Neural cell (in vitro differentiated cells): ENCODE measurements at regions not wholly inside any gene's neighbourhood (a gene's known extent, or its start where the extent isn't known, plus 50 kb on each side); places are given as distances from the start of the nearest gene placed in this dataset.

Source experiments
- H2AFZ ChIP-seq: fragments of 200-600, 300-800 bp; sonication (generic), shearing (Covaris generic); 2 replicates; pipeline ENCODE4 v1.6.0; 2014; ENCODE audit warnings: low read depth, mild to moderate bottlenecking, antibody characterized with exemption, low read length, moderate library complexity
- H3F3A ChIP-seq: fragments of 200-600 bp; shearing (Covaris generic); 2 replicates; pipeline ENCODE4 v1.6.1; 2016; ENCODE audit warnings: mild to moderate bottlenecking, moderate library complexity, mixed read lengths, antibody characterized with exemption, low read length; ENCODE audit not compliant: insufficient read depth, poor library complexity, severe bottlenecking
- H3K27ac ChIP-seq: fragments of 200-600, 300-800 bp; sonication (generic), shearing (Covaris generic); 2 replicates; pipeline ENCODE4 v1.5.1; 2014; ENCODE audit warnings: mild to moderate bottlenecking, low read length, moderate library complexity
- H3K27me3 ChIP-seq: fragments of 300-800, 200-600 bp; sonication (generic), shearing (Covaris generic); 2 replicates; pipeline ENCODE4 v1.6.0; 2014; ENCODE audit warnings: mild to moderate bottlenecking, low read depth, low read length, moderate library complexity; ENCODE audit not compliant: insufficient read depth
- H3K36me3 ChIP-seq: fragments of 300-800, 200-600 bp; sonication (generic), shearing (Covaris generic); 2 replicates; pipeline ENCODE4 v1.5.1; 2014; ENCODE audit warnings: mild to moderate bottlenecking, antibody characterized with exemption, low read length, moderate library complexity; ENCODE audit not compliant: insufficient read depth
- H3K4me2 ChIP-seq: fragments of 300-800, 200-600 bp; sonication (generic), shearing (Covaris generic); 2 replicates; pipeline ENCODE4 v1.6.0; 2014; ENCODE audit warnings: mild to moderate bottlenecking, low read length
- H3K4me3 ChIP-seq: fragments of 300-800, 200-600 bp; sonication (generic), shearing (Covaris generic); 2 replicates; pipeline ENCODE4 v1.5.1; 2014; ENCODE audit warnings: mild to moderate bottlenecking, low read length, moderate library complexity
- H3K79me2 ChIP-seq: fragments of 200-600 bp; shearing (Covaris generic); replicated peaks from 2 replicates; pipeline ENCODE4 v1.6.0; 2014; ENCODE audit warnings: mild to moderate bottlenecking, low read length, moderate library complexity; ENCODE audit not compliant: insufficient read depth
- H3K9ac ChIP-seq: fragments of 300-800, 200-600 bp; sonication (generic), shearing (Covaris generic); 2 replicates; pipeline ENCODE4 v1.6.1; 2016; ENCODE audit warnings: mild to moderate bottlenecking, low read length, mixed read lengths
- H3K9me2 ChIP-seq: fragments of 200-600 bp; shearing (Covaris generic); 2 replicates; pipeline ENCODE4 v1.6.1; 2016; ENCODE audit warnings: mild to moderate bottlenecking, low read length, mixed read lengths; ENCODE audit not compliant: insufficient read depth
- H3K9me3 ChIP-seq: fragments of 200-600, 300-800 bp; sonication (generic), shearing (Covaris generic); 2 replicates; pipeline ENCODE4 v1.6.1; 2016; ENCODE audit warnings: mild to moderate bottlenecking, mixed run types, low read length, moderate library complexity, mixed read lengths
- H4K20me1 ChIP-seq: fragments of 200-600 bp; shearing (Covaris generic); 2 replicates; pipeline ENCODE4 v1.6.1; 2016; ENCODE audit warnings: mild to moderate bottlenecking, mixed run types; ENCODE audit not compliant: insufficient read depth
- EP300 ChIP-seq: fragments of 450-650 bp; conservative IDR thresholded peaks from 2 replicates; pipeline ENCODE4 v1.6.1; 2014; ENCODE audit warnings: antibody characterized with exemption, mild to moderate bottlenecking, moderate library complexity; ENCODE audit not compliant: poor library complexity, severe bottlenecking
- EZH2 ChIP-seq: fragments of 200-600, 300-800 bp; shearing (Covaris generic), sonication (generic); IDR thresholded peaks from 2 replicates; pipeline ENCODE4 v1.6.1; 2014; ENCODE audit warnings: antibody characterized with exemption, low read length, borderline replicate concordance, mild to moderate bottlenecking; ENCODE audit not compliant: insufficient read depth, poor library complexity, severe bottlenecking
- MXI1 ChIP-seq: fragments of 450-650 bp; conservative IDR thresholded peaks from 2 replicates; pipeline ENCODE4 v1.6.1; 2014; ENCODE audit warnings: antibody characterized with exemption, mild to moderate bottlenecking; ENCODE audit not compliant: poor library complexity, severe bottlenecking
- POLR2AphosphoS5 ChIP-seq: IDR thresholded peaks from 2 replicates; pipeline ENCODE4 v1.6.1; 2012
- RAD21 ChIP-seq: fragments of 450-650 bp; conservative IDR thresholded peaks from 2 replicates; pipeline ENCODE4 v1.6.1; 2014; ENCODE audit warnings: antibody characterized with exemption, mild to moderate bottlenecking, moderate library complexity
- REST ChIP-seq: IDR thresholded peaks from 2 replicates; pipeline ENCODE4 v1.6.1; 2012; ENCODE audit warnings: borderline replicate concordance
- SMC3 ChIP-seq: fragments of 450-650 bp; conservative IDR thresholded peaks from 2 replicates; pipeline ENCODE4 v1.6.1; 2014; ENCODE audit warnings: antibody characterized with exemption, mild to moderate bottlenecking, moderate library complexity; ENCODE audit not compliant: poor library complexity
- TAF1 ChIP-seq: IDR thresholded peaks from 2 replicates; pipeline ENCODE4 v1.6.1; 2012; ENCODE audit warnings: low read depth
- TF ChIP-seq, protein P1 (sequence below): fragments of 450-650 bp; IDR thresholded peaks from 2 replicates; pipeline ENCODE4 v1.5.1; 2014; ENCODE audit warnings: antibody characterized with exemption, mild to moderate bottlenecking, moderate library complexity; ENCODE audit not compliant: poor library complexity, severe bottlenecking

DNA sequence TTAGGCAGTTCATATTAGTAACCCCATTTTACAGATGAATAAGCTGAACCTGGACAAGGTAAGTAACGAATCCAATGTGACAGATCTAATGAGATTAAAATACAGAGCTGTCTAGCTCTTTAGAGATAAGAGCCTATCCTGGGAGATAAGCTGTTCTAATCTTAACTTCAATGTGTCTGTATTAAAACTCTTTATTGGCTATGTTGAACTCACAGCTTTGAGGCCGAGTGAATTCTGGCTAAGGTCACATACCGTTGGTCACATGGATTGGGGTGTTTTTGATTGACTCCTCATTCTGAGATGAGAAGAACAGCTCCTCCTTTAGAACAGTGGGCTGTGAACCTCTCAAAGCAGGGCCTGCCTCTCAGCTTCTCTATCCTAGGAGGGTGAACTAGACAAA is 113.4 kb upstream of the EEPD1 start:
- Histone ChIP-seq H3K9me3 (no peaks in the 10 kb centered on the region), H3K79me2 (no peaks in the 10 kb centered on the region), H2AFZ (no peak overlapping the region), H3K4me3 (no peak overlapping the region), H3K4me2 (no peak overlapping the region), H3F3A (no peaks in the 10 kb centered on the region), H3K27me3 (no peaks in the 10 kb centered on the region), H3K36me3 (no peaks in the 10 kb centered on the region), H3K27ac (no peak overlapping the region), H3K9me2 (no peaks in the 10 kb centered on the region), H3K9ac (no peak overlapping the region), H4K20me1 (no peaks in the 10 kb centered on the region)
- TF ChIP-seq RAD21 (no peak), REST (no peak), MXI1 (no peak), POLR2AphosphoS5 (no peak), TAF1 (no peak), SMC3 (no peak), EZH2 (no peak), EP300 (no peak)
- TF ChIP-seq, protein P1, sequence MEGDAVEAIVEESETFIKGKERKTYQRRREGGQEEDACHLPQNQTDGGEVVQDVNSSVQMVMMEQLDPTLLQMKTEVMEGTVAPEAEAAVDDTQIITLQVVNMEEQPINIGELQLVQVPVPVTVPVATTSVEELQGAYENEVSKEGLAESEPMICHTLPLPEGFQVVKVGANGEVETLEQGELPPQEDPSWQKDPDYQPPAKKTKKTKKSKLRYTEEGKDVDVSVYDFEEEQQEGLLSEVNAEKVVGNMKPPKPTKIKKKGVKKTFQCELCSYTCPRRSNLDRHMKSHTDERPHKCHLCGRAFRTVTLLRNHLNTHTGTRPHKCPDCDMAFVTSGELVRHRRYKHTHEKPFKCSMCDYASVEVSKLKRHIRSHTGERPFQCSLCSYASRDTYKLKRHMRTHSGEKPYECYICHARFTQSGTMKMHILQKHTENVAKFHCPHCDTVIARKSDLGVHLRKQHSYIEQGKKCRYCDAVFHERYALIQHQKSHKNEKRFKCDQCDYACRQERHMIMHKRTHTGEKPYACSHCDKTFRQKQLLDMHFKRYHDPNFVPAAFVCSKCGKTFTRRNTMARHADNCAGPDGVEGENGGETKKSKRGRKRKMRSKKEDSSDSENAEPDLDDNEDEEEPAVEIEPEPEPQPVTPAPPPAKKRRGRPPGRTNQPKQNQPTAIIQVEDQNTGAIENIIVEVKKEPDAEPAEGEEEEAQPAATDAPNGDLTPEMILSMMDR, result no peak

GRCh38 chr7:36040679-36041078 is 112.4 kb upstream of the EEPD1 start:
- Histone ChIP-seq H3K4me2 (no peak overlapping the region), H3F3A (no peaks in the 10 kb centered on the region), H3K9me3 (no peaks in the 10 kb centered on the region), H3K9ac (no peak overlapping the region), H3K36me3 (no peaks in the 10 kb centered on the region), H3K27me3 (no peaks in the 10 kb centered on the region), H3K79me2 (no peaks in the 10 kb centered on the region), H3K27ac (no peak overlapping the region), H3K9me2 (no peaks in the 10 kb centered on the region), H4K20me1 (no peaks in the 10 kb centered on the region), H2AFZ (no peak overlapping the region), H3K4me3 (no peak overlapping the region)
- TF ChIP-seq RAD21 (no peak), SMC3 (no peak), EP300 (no peak), EZH2 (no peak), REST (no peak), TAF1 (no peak), POLR2AphosphoS5 (no peak), MXI1 (no peak)
- TF ChIP-seq, protein P1, result no peak
